HepG2 (cell line): ENCODE measurements at regions not wholly inside any gene's neighbourhood (a gene's known extent, or its start where the extent isn't known, plus 50 kb on each side); places are given as distances from the start of the nearest gene placed in this dataset.

ENCODE experiments used
- ARID4A ChIP-seq: sonication (generic); formaldehyde crosslinking; IDR thresholded peaks from 2 replicates; pipeline ENCODE4 v1.5.0; 2020; ENCODE audit warnings: mild to moderate bottlenecking, missing genetic modification reagents, borderline replicate concordance
- EP300 ChIP-seq, 3 experiments: sonication (generic) in 1 of 3; formaldehyde crosslinking in 1 of 3; IDR thresholded peaks; 2 replicates each; pipeline versions ENCODE4 v1.5.1 to v1.6.1; 2011 to 2020; ENCODE audit warnings: low read depth in 2 of 3, low read length in 2 of 3, borderline replicate concordance in 1 of 3, improper control_type of control experiment in 1 of 3, mild to moderate bottlenecking in 1 of 3, missing genetic modification reagents in 1 of 3, moderate library complexity in 1 of 3
- FOXO1 ChIP-seq: sonication (generic); formaldehyde crosslinking; IDR thresholded peaks from 2 replicates; pipeline ENCODE4 v1.4.0; 2020; ENCODE audit warnings: missing genetic modification reagents
- KDM6A ChIP-seq: IDR thresholded peaks from 2 replicates; pipeline ENCODE4 v1.6.1; 2016; ENCODE audit warnings: low read depth
- NCOA2 ChIP-seq: sonication (generic); formaldehyde crosslinking; IDR thresholded peaks from 2 replicates; pipeline ENCODE4 v1.8.0; 2022; ENCODE audit warnings: inconsistent platforms
- PBX2 ChIP-seq: IDR thresholded peaks from 2 replicates; pipeline ENCODE4 v1.6.1; 2016; ENCODE audit warnings: control low read depth
- SNAPC2 ChIP-seq: sonication (generic); formaldehyde crosslinking; IDR thresholded peaks from 2 replicates; pipeline ENCODE4 v1.8.1; 2022; ENCODE audit warnings: mild to moderate bottlenecking, missing genetic modification reagents
- SOX6 ChIP-seq, 2 experiments: fragments of 450-650 bp in 1 of 2; sonication (generic) in 1 of 2; formaldehyde crosslinking in 1 of 2; IDR thresholded peaks; 2 replicates each; pipeline versions ENCODE4 v1.4.0 to v1.6.1; 2017 to 2020; ENCODE audit warnings: antibody characterized with exemption in 1 of 2, mild to moderate bottlenecking in 1 of 2, missing genetic modification reagents in 1 of 2
- TBL1XR1 ChIP-seq: fragments of 150-350 bp; IDR thresholded peaks from 2 replicates; pipeline ENCODE4 v1.6.1; 2014; ENCODE audit warnings: borderline replicate concordance, low read length; ENCODE audit not compliant: partially characterized antibody
- TFAP4 ChIP-seq: sonication (generic); IDR thresholded peaks from 2 replicates; pipeline ENCODE4 v1.6.1; 2016; ENCODE audit warnings: low read depth, borderline replicate concordance
- THAP11 ChIP-seq: IDR thresholded peaks from 2 replicates; pipeline ENCODE4 v1.6.1; 2016; ENCODE audit warnings: missing biosample characterization, missing genetic modification reagents
- ZMYM4 ChIP-seq: sonication (generic); formaldehyde crosslinking; IDR thresholded peaks from 2 replicates; pipeline ENCODE4 v1.8.1; 2023; ENCODE audit warnings: mild to moderate bottlenecking, missing genetic modification reagents
- ZNF576 ChIP-seq: sonication (generic); formaldehyde crosslinking; IDR thresholded peaks from 2 replicates; pipeline ENCODE4 v1.4.0; 2020; ENCODE audit warnings: mild to moderate bottlenecking, missing genetic modification reagents
- TF ChIP-seq, protein P1 (sequence below): sonication (generic); formaldehyde crosslinking; IDR thresholded peaks from 2 replicates; pipeline ENCODE4 v1.4.0; 2020; ENCODE audit warnings: mild to moderate bottlenecking, missing genetic modification reagents, borderline replicate concordance

DNA sequence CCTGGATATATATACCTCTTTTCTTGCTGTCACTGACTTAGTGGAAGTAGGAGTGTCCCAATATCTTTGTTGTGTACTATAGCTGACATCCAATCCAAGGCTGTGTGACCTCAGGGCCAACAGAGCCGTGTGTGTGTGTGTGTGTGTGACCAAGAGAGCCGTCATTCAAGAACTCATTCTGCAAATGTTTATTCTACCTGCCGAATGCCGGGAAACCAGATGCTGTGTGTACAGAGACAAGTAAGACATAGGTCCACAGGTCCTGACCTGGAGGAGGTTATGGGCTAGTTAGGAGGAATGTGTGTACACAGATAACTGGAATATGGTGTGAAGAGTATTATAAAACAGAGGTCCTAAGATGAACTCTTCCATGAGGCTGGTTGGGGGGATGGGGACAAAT, 190.0 kb downstream of the DHX35 start (continued):
- TF ChIP-seq NCOA2 (CRISPR knock-in tag) (peak; percentile 91), EP300 (IDR thresholded peaks at IDR 0.05; ENCODE audit: low read depth in 2 of 2, low read length in 2 of 2) (peak; percentile 57 to 70; a peak in 3 of 4 replicates), EP300 (CRISPR knock-in tag; IDR thresholded peaks at IDR 0.05; ENCODE audit: borderline replicate concordance) (peak; percentile 74), FOXO1 (CRISPR knock-in tag) (peak; percentile 89), ZMYM4 (CRISPR knock-in tag) (0 out of 2 replicates have a peak, but pooled peaks have one; percentile 32), TBL1XR1 (peak; percentile 36), KDM6A (peak; percentile 75), ARID4A (CRISPR knock-in tag) (no peak; the same call in 1 of the 2 replicates), THAP11 (peak; percentile 41; the same call in 1 of the 2 replicates), SOX6 (IDR thresholded peaks at IDR 0.05) (no peak), SOX6 (CRISPR knock-in tag; IDR thresholded peaks at IDR 0.05) (peak; percentile 81), SNAPC2 (CRISPR knock-in tag) (peak; percentile 68; the same call in 1 of the 2 replicates), TFAP4 (peak; percentile 65; the same call in 1 of the 2 replicates), ZNF576 (CRISPR knock-in tag) (no peak), PBX2 (peak; percentile 65; the same call in 1 of the 2 replicates)
- TF ChIP-seq, protein P1, sequence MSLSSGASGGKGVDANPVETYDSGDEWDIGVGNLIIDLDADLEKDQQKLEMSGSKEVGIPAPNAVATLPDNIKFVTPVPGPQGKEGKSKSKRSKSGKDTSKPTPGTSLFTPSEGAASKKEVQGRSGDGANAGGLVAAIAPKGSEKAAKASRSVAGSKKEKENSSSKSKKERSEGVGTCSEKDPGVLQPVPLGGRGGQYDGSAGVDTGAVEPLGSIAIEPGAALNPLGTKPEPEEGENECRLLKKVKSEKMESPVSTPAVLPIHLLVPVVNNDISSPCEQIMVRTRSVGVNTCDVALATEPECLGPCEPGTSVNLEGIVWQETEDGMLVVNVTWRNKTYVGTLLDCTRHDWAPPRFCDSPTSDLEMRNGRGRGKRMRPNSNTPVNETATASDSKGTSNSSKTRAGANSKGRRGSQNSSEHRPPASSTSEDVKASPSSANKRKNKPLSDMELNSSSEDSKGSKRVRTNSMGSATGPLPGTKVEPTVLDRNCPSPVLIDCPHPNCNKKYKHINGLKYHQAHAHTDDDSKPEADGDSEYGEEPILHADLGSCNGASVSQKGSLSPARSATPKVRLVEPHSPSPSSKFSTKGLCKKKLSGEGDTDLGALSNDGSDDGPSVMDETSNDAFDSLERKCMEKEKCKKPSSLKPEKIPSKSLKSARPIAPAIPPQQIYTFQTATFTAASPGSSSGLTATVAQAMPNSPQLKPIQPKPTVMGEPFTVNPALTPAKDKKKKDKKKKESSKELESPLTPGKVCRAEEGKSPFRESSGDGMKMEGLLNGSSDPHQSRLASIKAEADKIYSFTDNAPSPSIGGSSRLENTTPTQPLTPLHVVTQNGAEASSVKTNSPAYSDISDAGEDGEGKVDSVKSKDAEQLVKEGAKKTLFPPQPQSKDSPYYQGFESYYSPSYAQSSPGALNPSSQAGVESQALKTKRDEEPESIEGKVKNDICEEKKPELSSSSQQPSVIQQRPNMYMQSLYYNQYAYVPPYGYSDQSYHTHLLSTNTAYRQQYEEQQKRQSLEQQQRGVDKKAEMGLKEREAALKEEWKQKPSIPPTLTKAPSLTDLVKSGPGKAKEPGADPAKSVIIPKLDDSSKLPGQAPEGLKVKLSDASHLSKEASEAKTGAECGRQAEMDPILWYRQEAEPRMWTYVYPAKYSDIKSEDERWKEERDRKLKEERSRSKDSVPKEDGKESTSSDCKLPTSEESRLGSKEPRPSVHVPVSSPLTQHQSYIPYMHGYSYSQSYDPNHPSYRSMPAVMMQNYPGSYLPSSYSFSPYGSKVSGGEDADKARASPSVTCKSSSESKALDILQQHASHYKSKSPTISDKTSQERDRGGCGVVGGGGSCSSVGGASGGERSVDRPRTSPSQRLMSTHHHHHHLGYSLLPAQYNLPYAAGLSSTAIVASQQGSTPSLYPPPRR (CRISPR knock-in tag) = peak; percentile 95
